HEK293 (cell line): ENCODE measurements at regions not wholly inside any gene's neighbourhood (a gene's known extent, or its start where the extent isn't known, plus 50 kb on each side); places are given as distances from the start of the nearest gene placed in this dataset.

Experiments
- CTCF ChIP-seq: fragments of 450-650 bp; formaldehyde crosslinking; IDR thresholded peaks from 2 replicates; pipeline ENCODE4 v1.5.1; 2016; ENCODE audit warnings: missing biosample characterization, missing genetic modification characterization
- HIC1 ChIP-seq: fragments of 450-650 bp; formaldehyde crosslinking; IDR thresholded peaks from 2 replicates; pipeline ENCODE4 v1.5.1; 2016; ENCODE audit warnings: missing biosample characterization, missing genetic modification characterization
- HOXA7 ChIP-seq: sonication (generic); formaldehyde crosslinking; IDR thresholded peaks from 2 replicates; pipeline ENCODE4 v1.8.1; 2022; ENCODE audit warnings: missing genetic modification reagents, borderline replicate concordance
- KLF16 ChIP-seq: fragments of 450-650 bp; formaldehyde crosslinking; IDR thresholded peaks from 2 replicates; pipeline ENCODE4 v1.5.1; 2017; ENCODE audit warnings: missing biosample characterization, missing genetic modification characterization
- MZF1 ChIP-seq: fragments of 450-650 bp; formaldehyde crosslinking; IDR thresholded peaks from 2 replicates; pipeline ENCODE4 v1.5.1; 2017; ENCODE audit warnings: missing biosample characterization, missing genetic modification characterization, borderline replicate concordance
- ZBTB1 ChIP-seq: fragments of 450-650 bp; formaldehyde crosslinking; IDR thresholded peaks from 2 replicates; pipeline ENCODE4 v1.5.1; 2016; ENCODE audit warnings: missing biosample characterization, missing genetic modification characterization
- ZBTB44 ChIP-seq: fragments of 450-650 bp; IDR thresholded peaks from 2 replicates; pipeline ENCODE4 v1.5.1; 2018; ENCODE audit warnings: missing biosample characterization, mild to moderate bottlenecking, missing genetic modification characterization
- ZEB2 ChIP-seq: fragments of 450-650 bp; formaldehyde crosslinking; IDR thresholded peaks from 2 replicates; pipeline ENCODE4 v1.5.1; 2016; ENCODE audit warnings: missing biosample characterization, missing genetic modification characterization
- ZNF121 ChIP-seq: fragments of 450-650 bp; formaldehyde crosslinking; IDR thresholded peaks from 2 replicates; pipeline ENCODE4 v1.5.1; 2016; ENCODE audit warnings: missing biosample characterization, missing genetic modification characterization
- ZNF211 ChIP-seq: fragments of 450-650 bp; formaldehyde crosslinking; IDR thresholded peaks from 2 replicates; pipeline ENCODE4 v1.5.1; 2016; ENCODE audit warnings: low read depth, missing biosample characterization, missing genetic modification characterization
- ZNF292 ChIP-seq: fragments of 450-650 bp; formaldehyde crosslinking; IDR thresholded peaks from 2 replicates; pipeline ENCODE4 v1.5.1; 2016; ENCODE audit warnings: low read depth, missing biosample characterization, missing genetic modification characterization, borderline replicate concordance
- ZNF555 ChIP-seq: fragments of 450-650 bp; formaldehyde crosslinking; conservative IDR thresholded peaks from 2 replicates; pipeline ENCODE4 v1.5.1; 2017; ENCODE audit warnings: missing biosample characterization, mild to moderate bottlenecking, missing genetic modification characterization, inconsistent platforms
- ZNF585B ChIP-seq: fragments of 450-650 bp; formaldehyde crosslinking; IDR thresholded peaks from 2 replicates; pipeline ENCODE4 v1.5.1; 2016; ENCODE audit warnings: missing biosample characterization, missing genetic modification characterization
- ZNF792 ChIP-seq: fragments of 450-650 bp; formaldehyde crosslinking; IDR thresholded peaks from 2 replicates; pipeline ENCODE4 v1.5.1; 2016; ENCODE audit warnings: missing biosample characterization, missing genetic modification characterization

- TF ChIP-seq ZBTB44 (tag by site-specific recombination) (no peak), CTCF (tag by site-specific recombination) (no peak), ZNF121 (tag by site-specific recombination) (no peak), KLF16 (tag by site-specific recombination) (no peak), ZNF211 (no peak), HOXA7 (no peak), ZEB2 (tag by site-specific recombination) (no peak), ZBTB1 (tag by site-specific recombination) (no peak), ZNF292 (tag by site-specific recombination) (no peak), ZNF792 (tag by site-specific recombination) (no peak), MZF1 (tag by site-specific recombination) (no peak), ZNF555 (no peak), HIC1 (no peak), ZNF585B (tag by site-specific recombination) (no peak)
These were observed 71.1 kb upstream of the PITX1 start for GRCh38 chr5:135105105-135105484.
